ENCODE measurements at regions not wholly inside any gene's neighbourhood (a gene's known extent, or its start where the extent isn't known, plus 50 kb on each side); places are given as distances from the start of the nearest gene placed in this dataset.
"Not testable (repeated sequence)": the region's sequence is repeated elsewhere in the genome, so short reads cannot be mapped to it uniquely, and the experiment has no call there.

DNA sequence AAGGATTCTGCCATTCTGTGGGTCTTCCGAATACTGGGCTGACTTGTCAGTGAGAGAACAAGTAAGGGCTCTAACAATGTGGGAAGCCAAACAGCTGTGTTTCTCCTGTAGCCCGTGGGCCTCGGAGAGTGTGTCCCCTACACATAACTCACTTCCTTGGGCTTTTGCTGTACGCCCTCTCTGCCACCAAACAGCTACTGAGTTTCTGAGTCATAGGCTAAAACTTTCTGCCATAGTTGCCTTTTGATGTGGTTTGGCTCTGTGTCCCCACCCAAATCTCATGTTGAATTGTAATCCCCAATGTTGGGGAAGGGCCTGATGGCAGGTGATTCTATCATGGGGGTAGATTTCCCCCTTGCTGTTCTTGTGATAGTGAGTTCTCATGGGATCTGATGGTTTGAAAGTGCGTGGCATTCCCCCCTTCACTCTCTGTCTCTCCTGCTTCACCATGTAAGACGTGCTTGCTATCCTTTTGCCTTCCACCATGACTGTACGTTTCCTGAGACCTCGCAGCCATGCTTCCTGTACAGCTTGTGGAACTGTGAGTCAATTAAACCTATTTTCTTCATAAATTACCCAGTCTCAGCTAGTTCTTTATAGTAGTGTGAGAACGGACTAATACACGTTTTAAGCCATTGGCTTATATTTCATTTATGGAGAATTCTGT is 194.8 kb upstream of the HMCN1 start:
- no peak overlapping the region for H3K4me2 ChIP-seq (ENCODE audit: low read depth, low read length, poor library complexity, severe bottlenecking)
- no peaks in the 10 kb centered on the region for H3K9me3 ChIP-seq (ENCODE audit: insufficient read depth, low read length)
- H2AFZ ChIP-seq (ENCODE audit: low read depth, low read length, severe bottlenecking), result no peak overlapping the region
- H3K4me3 ChIP-seq (ENCODE audit: insufficient read depth, low read length, poor library complexity, severe bottlenecking), result no peak overlapping the region
- no peaks in the 10 kb centered on the region for H3K9me2 ChIP-seq (replicated peaks; ENCODE audit: insufficient read depth, low read length)
- no peaks in the 10 kb centered on the region for H3K79me2 ChIP-seq (ENCODE audit: insufficient read depth, low read length)
- TF ChIP-seq, protein P1, sequence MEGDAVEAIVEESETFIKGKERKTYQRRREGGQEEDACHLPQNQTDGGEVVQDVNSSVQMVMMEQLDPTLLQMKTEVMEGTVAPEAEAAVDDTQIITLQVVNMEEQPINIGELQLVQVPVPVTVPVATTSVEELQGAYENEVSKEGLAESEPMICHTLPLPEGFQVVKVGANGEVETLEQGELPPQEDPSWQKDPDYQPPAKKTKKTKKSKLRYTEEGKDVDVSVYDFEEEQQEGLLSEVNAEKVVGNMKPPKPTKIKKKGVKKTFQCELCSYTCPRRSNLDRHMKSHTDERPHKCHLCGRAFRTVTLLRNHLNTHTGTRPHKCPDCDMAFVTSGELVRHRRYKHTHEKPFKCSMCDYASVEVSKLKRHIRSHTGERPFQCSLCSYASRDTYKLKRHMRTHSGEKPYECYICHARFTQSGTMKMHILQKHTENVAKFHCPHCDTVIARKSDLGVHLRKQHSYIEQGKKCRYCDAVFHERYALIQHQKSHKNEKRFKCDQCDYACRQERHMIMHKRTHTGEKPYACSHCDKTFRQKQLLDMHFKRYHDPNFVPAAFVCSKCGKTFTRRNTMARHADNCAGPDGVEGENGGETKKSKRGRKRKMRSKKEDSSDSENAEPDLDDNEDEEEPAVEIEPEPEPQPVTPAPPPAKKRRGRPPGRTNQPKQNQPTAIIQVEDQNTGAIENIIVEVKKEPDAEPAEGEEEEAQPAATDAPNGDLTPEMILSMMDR (IDR thresholded peaks at IDR 0.05; ENCODE audit: insufficient read depth, low read length, poor library complexity, severe bottlenecking), result no peak
- no peak for TF ChIP-seq EZH2phosphoT487 (conservative IDR thresholded peaks at IDR 0.05; ENCODE audit: low read length)
- H3K27ac ChIP-seq (ENCODE audit: low read depth, low read length), result no peak overlapping the region
- no peaks in the 10 kb centered on the region for H3F3A ChIP-seq (ENCODE audit: insufficient read depth)
- no peaks in the 10 kb centered on the region for H4K20me1 ChIP-seq (ENCODE audit: low read depth, low read length)
- no peaks in the 10 kb centered on the region for H3K36me3 ChIP-seq (ENCODE audit: low read length)
- H3K9ac ChIP-seq (ENCODE audit: low read length), result no peak overlapping the region
- H3K27me3 ChIP-seq (ENCODE audit: low read length), result no peaks in the 10 kb centered on the region

DNA sequence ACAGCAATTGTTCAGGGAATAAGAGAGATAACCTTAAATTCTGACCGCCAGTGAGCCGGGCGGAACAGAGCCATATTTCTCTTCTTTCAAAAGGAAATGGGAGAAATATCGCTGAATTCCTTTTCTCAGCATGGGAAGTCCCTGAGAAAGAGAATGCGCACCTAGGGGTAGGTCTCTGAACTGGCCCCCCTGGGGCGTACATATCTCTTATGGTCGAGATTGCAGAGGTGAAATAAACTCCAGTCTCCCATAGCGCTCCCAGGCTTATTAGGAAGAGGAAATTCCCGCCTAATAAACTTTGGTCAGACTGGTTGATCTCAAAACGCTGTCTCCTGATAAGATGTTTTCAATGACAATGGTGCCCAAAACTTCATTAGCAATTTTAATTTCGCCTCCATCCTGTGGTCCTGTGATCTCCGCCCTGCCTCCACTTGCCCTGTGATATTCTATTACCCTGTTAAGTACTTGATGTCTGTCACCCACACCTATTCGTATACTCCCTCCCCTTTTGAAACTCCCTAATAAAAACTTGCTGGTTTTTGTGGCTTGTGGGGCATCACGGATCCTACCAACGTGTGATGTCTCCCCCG is 195.8 kb upstream of the HMCN1 start:
- not testable (repeated sequence) for H2AFZ ChIP-seq (ENCODE audit: low read depth, low read length, severe bottlenecking); H3K27me3 ChIP-seq (ENCODE audit: low read length); H3K9me2 ChIP-seq (replicated peaks; ENCODE audit: insufficient read depth, low read length); H3K79me2 ChIP-seq (ENCODE audit: insufficient read depth, low read length); H4K20me1 ChIP-seq (ENCODE audit: low read depth, low read length); H3K4me2 ChIP-seq (ENCODE audit: low read depth, low read length, poor library complexity, severe bottlenecking); H3K4me3 ChIP-seq (ENCODE audit: insufficient read depth, low read length, poor library complexity, severe bottlenecking); H3K36me3 ChIP-seq (ENCODE audit: low read length); H3K9me3 ChIP-seq (ENCODE audit: insufficient read depth, low read length); H3F3A ChIP-seq (ENCODE audit: insufficient read depth); H3K27ac ChIP-seq (ENCODE audit: low read depth, low read length); H3K9ac ChIP-seq (ENCODE audit: low read length)

DNA sequence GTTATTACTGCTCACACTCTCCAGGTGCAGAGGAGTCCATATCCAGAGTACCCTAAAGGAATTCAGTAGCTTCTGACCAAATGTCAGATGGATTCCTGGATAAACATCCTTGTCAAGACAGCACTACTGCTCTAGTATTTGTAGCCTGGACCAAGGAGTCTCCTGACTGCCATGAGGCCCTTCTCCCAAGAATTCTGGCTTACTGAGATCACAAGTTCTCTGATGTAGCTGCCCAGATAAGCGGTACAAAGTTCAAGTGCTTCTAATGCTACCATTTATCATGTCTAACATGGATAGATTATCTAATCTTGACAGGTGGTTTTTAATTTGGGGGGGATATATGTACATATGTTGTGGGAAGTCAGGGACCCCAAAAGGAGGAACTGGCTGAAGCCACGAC is 196.6 kb upstream of the HMCN1 start:
- no peak for TF ChIP-seq EZH2phosphoT487 (conservative IDR thresholded peaks at IDR 0.05; ENCODE audit: low read length)
- TF ChIP-seq, protein P1 (IDR thresholded peaks at IDR 0.05; ENCODE audit: insufficient read depth, low read length, poor library complexity, severe bottlenecking), result no peak
- no peaks in the 10 kb centered on the region for H3F3A ChIP-seq (ENCODE audit: insufficient read depth)
- H2AFZ ChIP-seq (ENCODE audit: low read depth, low read length, severe bottlenecking), result no peak overlapping the region

DNA sequence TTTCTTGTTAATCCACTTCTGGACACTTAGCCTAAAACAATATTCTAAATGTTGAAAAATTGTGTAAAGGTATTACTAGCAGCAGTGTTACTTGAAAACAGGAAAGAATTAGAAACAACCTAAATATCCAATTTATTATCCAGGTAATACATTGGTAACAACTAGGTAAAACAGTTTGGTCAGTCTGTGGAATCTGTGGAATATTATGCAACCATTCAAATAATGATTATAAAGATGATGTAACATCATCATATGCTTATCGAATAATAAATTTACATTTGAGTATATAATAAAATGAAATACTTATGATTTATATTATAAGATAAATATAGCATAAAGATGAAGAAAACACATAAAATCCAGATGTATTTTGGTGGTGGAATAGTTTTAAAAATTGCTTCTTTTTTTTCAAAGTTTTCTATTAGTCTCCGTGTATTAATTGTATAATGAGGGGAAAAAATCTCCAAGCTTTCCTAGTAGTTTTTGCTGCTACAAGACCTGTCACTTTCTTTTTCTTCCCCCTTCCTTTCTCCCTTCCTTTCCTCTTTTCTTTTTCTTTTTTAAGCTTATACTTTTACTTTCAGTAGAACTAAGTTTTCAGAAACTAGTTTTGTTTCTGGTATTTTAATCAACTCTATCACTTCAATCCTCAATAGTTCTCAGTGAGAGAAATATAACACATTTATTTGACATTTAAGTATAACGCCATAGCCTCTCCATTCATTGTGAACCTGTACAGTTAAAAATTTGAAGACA is 197.8 kb upstream of the HMCN1 start:
- TF ChIP-seq, protein P1 (IDR thresholded peaks at IDR 0.05; ENCODE audit: insufficient read depth, low read length, poor library complexity, severe bottlenecking), result no peak
- no peaks in the 10 kb centered on the region for H3K36me3 ChIP-seq (ENCODE audit: low read length)
- no peak overlapping the region for H3K27ac ChIP-seq (ENCODE audit: low read depth, low read length)
- no peak overlapping the region for H3K4me3 ChIP-seq (ENCODE audit: insufficient read depth, low read length, poor library complexity, severe bottlenecking)
- no peaks in the 10 kb centered on the region for H3K9me3 ChIP-seq (ENCODE audit: insufficient read depth, low read length)
- H3K9me2 ChIP-seq (replicated peaks; ENCODE audit: insufficient read depth, low read length), result no peaks in the 10 kb centered on the region
- H3K79me2 ChIP-seq (ENCODE audit: insufficient read depth, low read length), result no peaks in the 10 kb centered on the region
- no peak overlapping the region for H2AFZ ChIP-seq (ENCODE audit: low read depth, low read length, severe bottlenecking)
- no peaks in the 10 kb centered on the region for H3F3A ChIP-seq (ENCODE audit: insufficient read depth)
- no peaks in the 10 kb centered on the region for H4K20me1 ChIP-seq (ENCODE audit: low read depth, low read length)
- no peak overlapping the region for H3K4me2 ChIP-seq (ENCODE audit: low read depth, low read length, poor library complexity, severe bottlenecking)
- H3K27me3 ChIP-seq (ENCODE audit: low read length), result 0 out of 2 replicates have a peak, but pooled peaks cover 6% of the 10 kb centered on the region
- H3K9ac ChIP-seq (ENCODE audit: low read length), result no peak overlapping the region

More for the DNA sequence above, 196.6 kb upstream of the HMCN1 start:
- Histone ChIP-seq H3K27ac (ENCODE audit: low read depth, low read length) (no peak overlapping the region), H3K79me2 (ENCODE audit: insufficient read depth, low read length) (no peaks in the 10 kb centered on the region), H3K9ac (ENCODE audit: low read length) (no peak overlapping the region), H4K20me1 (ENCODE audit: low read depth, low read length) (no peaks in the 10 kb centered on the region), H3K4me3 (ENCODE audit: insufficient read depth, low read length, poor library complexity, severe bottlenecking) (no peak overlapping the region), H3K9me2 (replicated peaks; ENCODE audit: insufficient read depth, low read length) (no peaks in the 10 kb centered on the region), H3K9me3 (ENCODE audit: insufficient read depth, low read length) (no peaks in the 10 kb centered on the region), H3K27me3 (ENCODE audit: low read length) (no peaks in the 10 kb centered on the region), H3K4me2 (ENCODE audit: low read depth, low read length, poor library complexity, severe bottlenecking) (no peak overlapping the region), H3K36me3 (ENCODE audit: low read length) (no peaks in the 10 kb centered on the region)

Measured in SU-DHL-6 (cell line).